GM18907 (cell line): ENCODE measurements at regions not wholly inside any gene's neighbourhood (a gene's known extent, or its start where the extent isn't known, plus 50 kb on each side); places are given as distances from the start of the nearest gene placed in this dataset.
A peak's percentile ranks its signal among the peaks of the same experiment; 100 is the strongest.

Experiments
- ATAC-seq: cut with Tn5 transposase; IDR thresholded peaks from one replicate; pipeline ENCODE4 v1.9.1; 2021; ENCODE audit warnings: mild to moderate bottlenecking, moderate library complexity; ENCODE audit not compliant: unreplicated experiment

DNA sequence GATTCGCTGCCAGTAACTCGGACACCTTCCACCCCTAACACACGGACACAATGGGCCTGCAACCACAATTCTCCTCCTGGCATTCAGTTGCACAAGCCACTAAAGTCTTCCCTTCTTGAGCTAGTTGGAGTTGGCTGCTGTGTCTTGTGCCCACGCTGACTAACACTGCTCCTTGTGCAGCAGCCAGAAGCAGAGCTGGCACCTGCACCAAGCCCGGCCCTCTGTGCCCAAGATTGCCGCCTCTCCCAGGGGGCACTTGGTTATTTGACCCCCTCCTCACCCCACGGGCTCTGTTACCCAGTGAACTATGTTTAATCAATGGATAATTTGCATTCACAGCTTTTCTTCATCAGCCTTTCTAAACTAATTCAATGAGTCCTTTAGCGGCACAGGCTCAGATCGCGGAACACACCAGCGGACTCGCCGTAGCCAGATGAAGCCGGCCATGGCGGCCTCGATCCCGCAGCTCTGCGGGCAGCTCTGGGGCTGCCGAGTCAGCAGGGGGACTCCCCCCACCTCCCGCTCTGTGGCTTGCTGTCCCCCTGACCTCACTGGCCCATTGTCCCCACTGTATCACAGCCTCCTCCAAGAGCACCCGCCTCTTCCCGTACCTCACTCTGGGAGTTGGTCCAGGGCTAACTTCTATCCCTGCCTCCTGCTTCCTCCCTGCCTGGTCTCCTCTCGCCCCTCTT, 94.8 kb upstream of the AFDN start:
- ATAC-seq: no peak

DNA sequence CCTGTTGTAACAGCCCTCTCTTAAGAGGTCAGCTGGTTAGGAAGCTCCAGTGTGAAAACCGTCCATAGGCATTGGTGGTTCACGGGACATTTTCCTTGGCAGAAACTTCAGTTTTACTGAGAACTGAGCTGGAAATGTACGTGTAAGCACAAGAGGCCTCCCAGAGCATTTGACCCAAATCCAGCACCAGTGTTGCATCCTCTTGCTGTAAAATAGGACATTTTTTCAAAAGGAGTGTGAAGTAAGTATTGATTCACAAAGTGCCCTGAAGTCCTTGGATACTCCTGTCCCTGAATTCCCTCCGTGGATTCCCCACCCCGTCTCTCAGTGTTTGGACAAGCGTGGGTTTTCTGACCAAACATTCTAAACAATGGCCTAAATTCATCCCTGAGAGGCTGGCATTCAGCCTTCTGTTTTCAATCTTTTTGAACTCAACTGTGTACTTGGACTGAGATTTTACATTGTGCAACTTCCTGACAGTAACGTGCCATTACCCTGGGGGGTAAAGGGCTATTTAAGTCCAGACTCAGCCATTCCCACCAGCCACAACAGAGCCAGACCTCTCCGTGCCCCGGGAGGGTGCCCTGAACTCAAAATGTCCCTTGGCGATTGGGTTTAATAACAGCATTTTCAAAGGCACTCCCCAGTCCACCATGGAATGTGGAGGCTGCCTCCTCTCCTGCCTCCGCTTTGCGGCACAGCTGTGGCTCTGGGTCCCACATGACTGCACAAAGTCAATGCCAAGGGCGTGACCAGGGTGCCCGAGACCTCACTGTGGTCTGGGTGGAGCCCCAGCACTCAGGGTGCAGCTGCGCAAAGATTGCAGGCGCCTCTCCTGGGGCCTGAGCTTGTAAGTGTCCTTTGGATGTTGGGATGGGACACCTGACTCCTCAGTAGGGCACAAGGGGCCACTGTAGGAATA, 92.7 kb upstream of the AFDN start:
- ATAC-seq: peak; percentile 67

GRCh38 chr6:167734662-167735083, 92.0 kb upstream of the AFDN start:
- ATAC-seq: peak; percentile 16

- no peak for ATAC-seq
Measured at GRCh38 chr6:167735084-167735950, 91.4 kb upstream of the AFDN start.

- ATAC-seq: no peak
Measured at GRCh38 chr6:167735951-167736288, 90.8 kb upstream of the AFDN start.

GRCh38 chr6:167736486-167737204, 90.1 kb upstream of the AFDN start:
- ATAC-seq: no peak

- ATAC-seq: no peak
Measured at GRCh38 chr6:167737205-167737830, 89.4 kb upstream of the AFDN start.

DNA sequence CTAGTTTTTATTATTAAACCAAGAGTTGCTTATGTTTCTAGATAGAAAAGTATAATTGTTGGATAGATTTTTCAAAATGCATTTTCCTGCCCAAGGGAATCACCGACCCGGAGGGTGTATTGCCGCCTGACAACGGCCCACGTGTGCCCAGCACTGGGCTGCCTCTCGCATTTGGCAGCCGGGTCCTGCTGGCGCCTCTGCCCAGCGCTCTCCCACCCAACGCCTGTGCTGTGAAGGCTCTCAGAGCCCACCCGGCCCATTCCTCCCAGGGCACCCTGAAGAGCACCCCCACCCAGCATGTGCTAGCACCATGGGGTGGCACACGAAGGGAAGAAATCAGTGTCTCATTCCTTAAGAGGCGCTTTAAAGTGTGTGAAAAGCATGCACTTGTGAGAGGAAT, 88.3 kb upstream of the AFDN start:
- ATAC-seq: no peak

GRCh38 chr6:167739721-167740475, 86.8 kb upstream of the AFDN start:
- no peak for ATAC-seq

DNA sequence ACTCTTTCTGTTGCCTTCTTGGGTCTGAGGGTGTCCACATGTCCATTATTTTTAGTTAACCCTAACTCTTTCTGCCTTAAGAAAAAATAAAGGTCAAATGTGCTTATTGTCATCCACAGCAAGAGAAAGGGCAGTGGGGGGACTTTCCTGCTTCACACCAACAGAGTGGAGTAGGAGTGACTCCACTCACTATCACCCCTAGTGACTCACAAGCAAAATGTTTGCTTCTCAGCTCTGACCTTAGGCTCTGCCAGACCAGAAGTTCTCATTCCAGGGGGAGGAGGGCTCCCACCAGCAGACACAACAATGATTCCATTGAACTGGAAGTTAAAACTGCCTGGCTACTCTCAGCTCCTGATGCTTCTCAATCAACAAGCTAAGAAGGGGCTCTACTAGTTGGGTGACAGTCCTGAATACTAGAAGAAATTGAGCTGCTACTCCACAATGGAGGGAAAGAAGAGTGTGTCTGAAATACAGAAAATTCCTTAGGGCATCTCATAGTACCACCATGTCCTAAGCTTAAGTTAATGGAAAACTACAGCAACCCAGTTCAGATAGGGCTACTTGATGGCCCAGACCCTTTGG, 83.9 kb upstream of the AFDN start:
- ATAC-seq: no peak

DNA sequence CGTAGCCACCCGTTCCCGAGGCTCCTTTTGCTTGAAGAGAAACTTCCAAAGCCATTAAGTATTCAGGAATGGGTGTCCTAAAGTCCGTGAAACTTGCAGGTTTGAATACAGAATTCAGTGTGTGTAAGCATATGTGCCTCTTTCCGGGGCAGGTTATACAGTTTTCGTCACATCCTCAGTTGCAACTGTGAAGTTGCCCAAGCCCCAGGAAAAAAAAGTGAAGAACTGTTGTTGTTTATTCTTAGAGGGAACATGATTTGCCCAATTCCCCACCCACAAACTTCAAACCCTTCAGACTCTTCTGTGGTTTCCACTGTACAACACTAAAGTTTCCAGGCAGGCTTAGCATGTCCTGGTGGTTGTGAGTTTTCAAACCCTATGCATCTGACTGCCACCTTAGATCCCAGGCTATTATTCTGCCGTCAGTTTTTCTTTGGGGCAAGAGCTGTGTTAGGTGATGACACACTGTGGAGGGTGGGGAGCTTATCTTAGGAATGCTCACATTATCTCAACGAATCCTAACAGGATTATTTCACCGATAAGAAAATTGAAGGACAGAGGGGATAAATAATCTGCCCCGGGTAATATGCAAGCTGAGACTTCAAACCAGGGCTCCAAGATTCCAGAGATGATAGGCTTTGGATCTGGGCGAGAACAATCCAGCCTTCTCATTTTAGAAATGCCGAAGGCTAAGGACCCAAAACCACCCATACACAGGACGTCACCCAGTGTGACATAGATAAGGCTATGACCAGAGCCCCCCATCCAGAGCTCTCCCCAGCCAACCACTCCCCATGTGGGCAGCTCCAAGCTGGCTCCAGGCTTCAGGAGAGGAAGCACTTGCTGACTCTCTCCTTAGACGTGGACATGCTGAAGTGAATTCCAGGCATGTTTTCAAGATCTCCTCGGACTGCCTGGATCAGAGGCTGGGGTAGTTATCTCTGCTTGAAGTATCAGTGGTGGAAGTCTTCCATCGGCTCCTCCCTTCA, 81.7 kb upstream of the AFDN start:
- no peak for ATAC-seq

- ATAC-seq: no peak
Measured at GRCh38 chr6:167745670-167746389, 80.9 kb upstream of the AFDN start.

GRCh38 chr6:167746390-167746907, 80.3 kb upstream of the AFDN start:
- no peak for ATAC-seq

DNA sequence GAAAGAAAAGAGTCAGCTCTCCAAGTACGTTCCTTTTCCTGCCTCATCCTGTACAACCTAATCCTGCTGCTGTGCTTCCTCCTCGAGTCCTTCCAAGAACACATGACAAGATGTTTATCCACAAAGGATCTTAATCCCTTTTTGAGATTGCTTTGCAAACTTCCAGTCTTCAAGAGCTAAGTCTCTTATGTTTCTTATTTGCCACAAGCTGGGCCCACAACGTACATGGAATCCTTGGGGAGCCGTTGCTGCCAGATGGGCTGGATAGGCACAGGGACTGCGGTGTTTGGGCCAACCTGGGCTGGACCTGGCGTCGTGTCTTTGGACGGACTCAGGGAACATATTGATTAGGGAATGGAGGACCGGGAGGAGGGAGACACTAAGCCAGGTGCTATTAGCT, 79.7 kb upstream of the AFDN start:
- ATAC-seq: no peak

DNA sequence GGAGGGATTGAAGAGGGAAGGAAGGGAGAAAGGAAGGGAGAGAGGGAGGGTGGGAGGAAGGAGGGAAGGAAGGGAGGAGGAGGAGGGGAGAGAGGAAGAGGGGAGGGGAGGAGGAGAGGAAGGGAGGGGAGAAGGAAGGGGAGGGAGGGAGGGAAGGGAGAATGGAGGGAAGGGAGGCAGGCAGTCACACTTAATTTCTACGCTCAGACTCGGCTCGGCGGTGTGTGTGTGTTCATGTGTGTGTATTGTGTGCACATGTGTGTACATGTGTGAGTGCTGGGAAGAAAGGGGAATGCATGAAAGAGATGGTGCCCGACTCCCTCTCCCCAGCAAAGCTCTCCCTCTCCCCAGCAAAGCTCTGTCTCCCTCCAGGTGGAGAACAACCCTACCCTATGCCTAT, 79.1 kb upstream of the AFDN start:
- ATAC-seq: no peak

- no peak for ATAC-seq
Measured at GRCh38 chr6:167748046-167748445, 78.7 kb upstream of the AFDN start.
